HCT116 (cell line): ENCODE measurements at regions not wholly inside any gene's neighbourhood (a gene's known extent, or its start where the extent isn't known, plus 50 kb on each side); places are given as distances from the start of the nearest gene placed in this dataset.

Experiments used
- ATAC-seq: fragments of 200-7000 bp; cut with Tn5 transposase; 2 replicates; pipeline ENCODE4 v1.9.1; 2020; ENCODE audit warnings: mild to moderate bottlenecking, moderate library complexity
- BruUV-seq: library from RNA; stranded (reverse); fragments of 400-500 nt; replicated peaks from 2 replicates; lab custom pipeline; 2021; lab: Mats Ljungman, UMichigan
- CTCF ChIA-PET: fragments of 300-600 bp; sonication (Branson Sonifier 250); formaldehyde crosslinking; loops from one replicate; lab custom pipeline; 2021; ENCODE audit warnings: antibody characterized with exemption; lab: Charles Lee
- POLR2A ChIA-PET: fragments of 300-600, 350-600 bp; sonication (Branson Sonifier 250); formaldehyde crosslinking; loops from one replicate; lab custom pipeline; 2021; ENCODE audit warnings: antibody characterized with exemption; lab: Charles Lee
- RAD21 ChIA-PET, 2 experiments: fragments of 300-600 bp; sonication (Branson Sonifier 250); formaldehyde crosslinking; loops; one replicate each; lab custom pipeline; 2023; ENCODE audit warnings: low total read pairs in 2 of 2; ENCODE audit not compliant: uncharacterized antibody in 2 of 2, unreplicated experiment in 2 of 2, low non-redundant PET in 1 of 2; lab: Charles Lee
- DNase-seq: peaks from one replicate; pipeline ENCODE4 v3.0.0-alpha.2; 2010; ENCODE audit warnings: low read depth, low spot score
- H2AFZ ChIP-seq: fragments of 200-600 bp; shearing (Covaris generic), sonication (generic); 2 replicates; pipeline ENCODE4 v1.6.1; 2017; ENCODE audit warnings: low read depth, mixed run types, mixed read lengths, antibody characterized with exemption, low read length; ENCODE audit not compliant: poor library complexity, severe bottlenecking
- H3K27ac ChIP-seq: 2 replicates; pipeline ENCODE4 v1.5.1; 2012; ENCODE audit warnings: low read depth, low read length
- H3K27me3 ChIP-seq: fragments of 200-600 bp; sonication (generic); 2 replicates; pipeline ENCODE4 v1.6.1; 2016; ENCODE audit warnings: mixed run types, low read length, mixed read lengths; ENCODE audit not compliant: insufficient read depth
- H3K36me3 ChIP-seq, 2 experiments: fragments of 200-500 bp in 1 of 2; fragments of 200-600 bp in 1 of 2; sonication (Bioruptor generic) in 1 of 2; sonication (generic) in 1 of 2; 2 replicates each; pipeline versions ENCODE4 v1.5.1 to v1.6.1; 2014 to 2016; ENCODE audit warnings: low read length in 2 of 2, inconsistent platforms in 1 of 2, mixed read lengths in 1 of 2, mixed run types in 1 of 2; ENCODE audit not compliant: insufficient read depth in 2 of 2, control insufficient read depth in 1 of 2
- H3K4me1 ChIP-seq, 2 experiments: fragments of 200-600 bp in 1 of 2; sonication (generic) in 1 of 2; 2 replicates each; pipeline versions ENCODE4 v1.5.1 to v1.6.1; 2012 to 2017; ENCODE audit warnings: low read length in 2 of 2, inconsistent platforms in 1 of 2, mild to moderate bottlenecking in 1 of 2, mixed read lengths in 1 of 2, mixed run types in 1 of 2, moderate library complexity in 1 of 2; ENCODE audit not compliant: insufficient read depth in 2 of 2, control insufficient read depth in 1 of 2
- H3K4me2 ChIP-seq: fragments of 200-600 bp; sonication (generic); 2 replicates; pipeline ENCODE4 v1.6.1; 2017; ENCODE audit warnings: mixed run types, low read length, mixed read lengths
- H3K4me3 ChIP-seq, 2 experiments: fragments of 200-600 bp in 1 of 2; sonication (generic) in 1 of 2; replicated peaks in 1 of 2; 2 replicates each; pipeline ENCODE4 v1.5.1; 2011 to 2016; ENCODE audit warnings: low read length in 2 of 2, control low read depth in 1 of 2, low read depth in 1 of 2, mild to moderate bottlenecking in 1 of 2, mixed read lengths in 1 of 2, mixed run types in 1 of 2
- H3K79me2 ChIP-seq: fragments of 200-600 bp; sonication (generic); 2 replicates; pipeline ENCODE4 v1.6.1; 2017; ENCODE audit warnings: mild to moderate bottlenecking, mixed run types, low read length, moderate library complexity, mixed read lengths; ENCODE audit not compliant: insufficient read depth
- H3K9ac ChIP-seq: fragments of 200-600 bp; sonication (generic); 2 replicates; pipeline ENCODE4 v1.6.1; 2016; ENCODE audit warnings: low read length, mixed read lengths
- H3K9me2 ChIP-seq: fragments of 200-600 bp; sonication (generic), shearing (Covaris generic); 2 replicates; pipeline ENCODE4 v1.6.1; 2017; ENCODE audit warnings: mixed run types, mild to moderate bottlenecking, moderate library complexity; ENCODE audit not compliant: insufficient read depth
- H3K9me3 ChIP-seq, 2 experiments: fragments of 200-500 bp in 1 of 2; fragments of 200-600 bp in 1 of 2; sonication (Bioruptor generic) in 1 of 2; sonication (generic) in 1 of 2; 2 replicates each; pipeline ENCODE4 v1.6.1; 2014 to 2017; ENCODE audit warnings: low read length in 2 of 2, mixed read lengths in 2 of 2, inconsistent platforms in 1 of 2, low read depth in 1 of 2, mild to moderate bottlenecking in 1 of 2, mixed run types in 1 of 2, moderate library complexity in 1 of 2; ENCODE audit not compliant: control insufficient read depth in 1 of 2, insufficient read depth in 1 of 2
- H4K20me1 ChIP-seq: fragments of 200-600 bp; sonication (generic), shearing (Covaris generic); 2 replicates; pipeline ENCODE4 v1.6.1; 2017; ENCODE audit warnings: mixed run types, mild to moderate bottlenecking, moderate library complexity; ENCODE audit not compliant: insufficient read depth
- CEBPB ChIP-seq: IDR thresholded peaks from 2 replicates; pipeline ENCODE4 v1.6.1; 2012; ENCODE audit warnings: low read depth
- EGR1 ChIP-seq: IDR thresholded peaks from 2 replicates; pipeline ENCODE4 v1.6.1; 2012; ENCODE audit warnings: low read depth
- ELF1 ChIP-seq: IDR thresholded peaks from 2 replicates; pipeline ENCODE4 v1.6.1; 2012; ENCODE audit warnings: low read depth, borderline replicate concordance
- JUND ChIP-seq: IDR thresholded peaks from 2 replicates; pipeline ENCODE4 v1.6.1; 2012
- REST ChIP-seq: IDR thresholded peaks from 2 replicates; pipeline ENCODE4 v1.6.1; 2012; ENCODE audit warnings: low read depth
- SRF ChIP-seq: IDR thresholded peaks from 2 replicates; pipeline ENCODE4 v1.6.1; 2012; ENCODE audit warnings: low read depth
- intact Hi-C: fragments of 100-400 bp; cut with micrococcal nuclease; formaldehyde crosslinking; loops from 2 replicates; pipeline ENCODE4 v1.10.0; 2022
- TF ChIP-seq, protein P1 (sequence below): IDR thresholded peaks from 2 replicates; pipeline ENCODE4 v1.6.1; 2011; ENCODE audit warnings: mild to moderate bottlenecking, low read length, moderate library complexity; ENCODE audit not compliant: insufficient replicate concordance; ENCODE audit errors: extremely low read depth
- TF ChIP-seq, protein P2 (sequence below), 3 experiments: fragments of 200-600 bp in 1 of 3; sonication (generic) in 1 of 3; IDR thresholded peaks in 2 of 3; conservative IDR thresholded peaks in 1 of 3; 2 replicates each; pipeline ENCODE4 v1.5.1; 2012 to 2017; ENCODE audit warnings: low read depth in 2 of 3, low read length in 2 of 3, antibody characterized with exemption in 1 of 3, borderline replicate concordance in 1 of 3, control low read depth in 1 of 3, mild to moderate bottlenecking in 1 of 3, mixed read lengths in 1 of 3, mixed run types in 1 of 3, moderate library complexity in 1 of 3; ENCODE audit not compliant: insufficient read depth in 1 of 3

GRCh38 chr1:2877391-2877790, 75.9 kb upstream of the TTC34 start:
- ChIA-PET POLR2A (no interaction called here), CTCF (no interaction called here), RAD21 (no interaction called here)
- BruUV-seq, result no TSS peak
- no peak overlapping the region for H3K9ac ChIP-seq
- H3K36me3 ChIP-seq, result no peaks in the 10 kb centered on the region
- no peak overlapping the region for H3K4me3 ChIP-seq
- no peaks in the 10 kb centered on the region for H3K9me2 ChIP-seq
- H3K4me2 ChIP-seq, result no peak overlapping the region
- no peaks in the 10 kb centered on the region for H4K20me1 ChIP-seq
- intact Hi-C loops, result no loop called here
- no peaks in the 10 kb centered on the region; a peak in 1 of 4 replicates for H3K9me3 ChIP-seq
- no peak overlapping the region for H3K27ac ChIP-seq
- no peaks in the 10 kb centered on the region for H3K79me2 ChIP-seq
- no peaks in the 10 kb centered on the region for H3K27me3 ChIP-seq
- TF ChIP-seq, protein P1, sequence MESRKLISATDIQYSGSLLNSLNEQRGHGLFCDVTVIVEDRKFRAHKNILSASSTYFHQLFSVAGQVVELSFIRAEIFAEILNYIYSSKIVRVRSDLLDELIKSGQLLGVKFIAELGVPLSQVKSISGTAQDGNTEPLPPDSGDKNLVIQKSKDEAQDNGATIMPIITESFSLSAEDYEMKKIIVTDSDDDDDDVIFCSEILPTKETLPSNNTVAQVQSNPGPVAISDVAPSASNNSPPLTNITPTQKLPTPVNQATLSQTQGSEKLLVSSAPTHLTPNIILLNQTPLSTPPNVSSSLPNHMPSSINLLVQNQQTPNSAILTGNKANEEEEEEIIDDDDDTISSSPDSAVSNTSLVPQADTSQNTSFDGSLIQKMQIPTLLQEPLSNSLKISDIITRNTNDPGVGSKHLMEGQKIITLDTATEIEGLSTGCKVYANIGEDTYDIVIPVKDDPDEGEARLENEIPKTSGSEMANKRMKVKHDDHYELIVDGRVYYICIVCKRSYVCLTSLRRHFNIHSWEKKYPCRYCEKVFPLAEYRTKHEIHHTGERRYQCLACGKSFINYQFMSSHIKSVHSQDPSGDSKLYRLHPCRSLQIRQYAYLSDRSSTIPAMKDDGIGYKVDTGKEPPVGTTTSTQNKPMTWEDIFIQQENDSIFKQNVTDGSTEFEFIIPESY, result no peak
- H3K4me1 ChIP-seq, result no peaks in the 10 kb centered on the region
- ATAC-seq (no peak), DNase-seq (no peak)
- no peak overlapping the region for H2AFZ ChIP-seq

GRCh38 chr1:2878591-2878990, 77.1 kb upstream of the TTC34 start:
- no peaks in the 10 kb centered on the region for H3K27me3 ChIP-seq
- H3K9ac ChIP-seq, result no peak overlapping the region
- no peaks in the 10 kb centered on the region for H3K79me2 ChIP-seq
- CTCF ChIA-PET, result no interaction called here
- no peaks in the 10 kb centered on the region for H3K36me3 ChIP-seq
- DNase-seq (no peak), ATAC-seq (no peak)
- H3K9me2 ChIP-seq, result no peaks in the 10 kb centered on the region
- no peaks in the 10 kb centered on the region for H4K20me1 ChIP-seq
- no peaks in the 10 kb centered on the region for H3K9me3 ChIP-seq
- no peak overlapping the region for H3K4me2 ChIP-seq
- no peak overlapping the region for H3K27ac ChIP-seq
- RAD21 ChIA-PET, result no interaction called here
- TF ChIP-seq, protein P2, sequence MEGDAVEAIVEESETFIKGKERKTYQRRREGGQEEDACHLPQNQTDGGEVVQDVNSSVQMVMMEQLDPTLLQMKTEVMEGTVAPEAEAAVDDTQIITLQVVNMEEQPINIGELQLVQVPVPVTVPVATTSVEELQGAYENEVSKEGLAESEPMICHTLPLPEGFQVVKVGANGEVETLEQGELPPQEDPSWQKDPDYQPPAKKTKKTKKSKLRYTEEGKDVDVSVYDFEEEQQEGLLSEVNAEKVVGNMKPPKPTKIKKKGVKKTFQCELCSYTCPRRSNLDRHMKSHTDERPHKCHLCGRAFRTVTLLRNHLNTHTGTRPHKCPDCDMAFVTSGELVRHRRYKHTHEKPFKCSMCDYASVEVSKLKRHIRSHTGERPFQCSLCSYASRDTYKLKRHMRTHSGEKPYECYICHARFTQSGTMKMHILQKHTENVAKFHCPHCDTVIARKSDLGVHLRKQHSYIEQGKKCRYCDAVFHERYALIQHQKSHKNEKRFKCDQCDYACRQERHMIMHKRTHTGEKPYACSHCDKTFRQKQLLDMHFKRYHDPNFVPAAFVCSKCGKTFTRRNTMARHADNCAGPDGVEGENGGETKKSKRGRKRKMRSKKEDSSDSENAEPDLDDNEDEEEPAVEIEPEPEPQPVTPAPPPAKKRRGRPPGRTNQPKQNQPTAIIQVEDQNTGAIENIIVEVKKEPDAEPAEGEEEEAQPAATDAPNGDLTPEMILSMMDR (IDR thresholded peaks at IDR 0.05 in 2 of 3, conservative IDR thresholded peaks at IDR 0.05 in 1 of 3; ENCODE audit: borderline replicate concordance in 1 of 3, insufficient read depth in 1 of 3, low read depth in 2 of 3, low read length in 2 of 3), result no peak
- TF ChIP-seq CEBPB (no peak), EGR1 (no peak), JUND (no peak), REST (no peak), SRF (no peak), ELF1 (no peak)
- BruUV-seq, result no TSS peak
- POLR2A ChIA-PET, result no interaction called here
- no peak overlapping the region for H2AFZ ChIP-seq
- no peak overlapping the region for H3K4me3 ChIP-seq
- no peaks in the 10 kb centered on the region for H3K4me1 ChIP-seq
- intact Hi-C loops, result no loop called here
